ENCODE measurements at regions not wholly inside any gene's neighbourhood (a gene's known extent, or its start where the extent isn't known, plus 50 kb on each side); places are given as distances from the start of the nearest gene placed in this dataset.

DNA sequence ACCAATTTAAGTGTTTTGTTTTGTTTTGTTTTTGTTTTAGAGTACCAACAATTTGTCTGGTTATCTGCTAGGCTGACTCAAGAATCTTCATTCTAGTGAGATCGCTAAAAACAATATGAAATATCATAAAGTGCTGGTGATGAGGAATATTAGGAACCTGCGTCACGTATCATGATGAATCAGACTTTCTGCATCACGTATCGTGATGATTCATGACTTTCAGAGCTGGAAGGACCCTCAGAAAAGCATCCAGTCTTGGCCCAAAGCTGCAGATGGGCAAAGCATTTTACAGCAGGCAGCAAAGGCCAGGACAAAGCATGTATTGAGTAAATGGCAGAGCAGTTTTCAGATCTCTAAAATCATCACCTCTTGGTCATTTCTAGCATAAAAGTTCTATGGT is 278.0 kb upstream of the BOD1L1 start:
- H3K27me3 ChIP-seq (ENCODE audit: control insufficient read depth, insufficient read depth, low read length), result no peaks in the 10 kb centered on the region
- peak overlapping the region; percentile 12 for H3K27ac ChIP-seq
- no peak overlapping the region for H3K4me3 ChIP-seq (ENCODE audit: low read depth, low read length)
- no peaks in the 10 kb centered on the region for H3K36me3 ChIP-seq (ENCODE audit: control insufficient read depth, insufficient read depth, low read length)
- H3K4me1 ChIP-seq, result peaks cover 9% of the 10 kb centered on the region
- no peaks in the 10 kb centered on the region for H3K9me3 ChIP-seq (ENCODE audit: control insufficient read depth, low read length)
- H3K79me2 ChIP-seq, result peaks cover 9% of the 10 kb centered on the region
- no peak overlapping the region for H3K9ac ChIP-seq
- no peak overlapping the region for H3K4me2 ChIP-seq (ENCODE audit: low read length)
- no peak for TF ChIP-seq CTCF (IDR thresholded peaks at IDR 0.05)
- H2AFZ ChIP-seq, result no peak overlapping the region

- no peaks in the 10 kb centered on the region for H3K27me3 ChIP-seq (ENCODE audit: control insufficient read depth, insufficient read depth, low read length)
- H3K4me3 ChIP-seq (ENCODE audit: low read depth, low read length), result no peak overlapping the region
- no peaks in the 10 kb centered on the region for H3K9me3 ChIP-seq (ENCODE audit: control insufficient read depth, low read length)
- peaks cover 13% of the 10 kb centered on the region for H3K4me1 ChIP-seq
- no peak for TF ChIP-seq CTCF (IDR thresholded peaks at IDR 0.05)
- H3K27ac ChIP-seq, result peak overlapping the region; percentile 25
- no peaks in the 10 kb centered on the region for H3K36me3 ChIP-seq (ENCODE audit: control insufficient read depth, insufficient read depth, low read length)
- H2AFZ ChIP-seq, result no peak overlapping the region
- no peak overlapping the region for H3K4me2 ChIP-seq (ENCODE audit: low read length)
- H3K79me2 ChIP-seq, result peaks cover 9% of the 10 kb centered on the region
- H3K9ac ChIP-seq, result no peak overlapping the region
Measured at GRCh38 chr4:13906727-13907126, 279.2 kb upstream of the BOD1L1 start.

DNA sequence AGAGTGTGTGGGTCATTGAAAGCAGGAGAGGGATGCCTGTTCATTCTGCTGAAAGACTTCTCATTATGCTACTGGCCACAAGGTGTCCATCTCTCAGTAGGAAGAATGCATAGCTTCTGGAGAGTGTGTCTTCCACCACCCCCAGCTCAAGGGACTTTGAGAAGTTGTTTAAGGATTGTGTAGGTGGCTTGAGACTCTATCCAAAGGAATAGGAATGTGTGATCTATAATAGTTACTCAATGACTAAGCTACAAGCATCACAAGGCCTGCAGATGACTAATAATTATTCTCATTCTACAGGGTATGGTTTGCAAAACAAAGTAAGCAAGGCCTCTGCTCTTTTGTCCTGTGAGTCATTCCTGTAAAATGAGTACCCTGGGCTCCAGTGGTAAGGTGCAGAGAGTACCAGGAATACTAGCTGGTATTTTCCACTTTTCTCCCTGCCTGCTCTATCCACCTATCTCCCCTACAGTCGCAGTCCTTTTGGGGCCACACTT is 279.8 kb upstream of the BOD1L1 start:
- H3K4me3 ChIP-seq (ENCODE audit: low read depth, low read length), result no peak overlapping the region
- H3K9ac ChIP-seq, result no peak overlapping the region
- H3K4me2 ChIP-seq (ENCODE audit: low read length), result no peak overlapping the region
- H3K79me2 ChIP-seq, result peaks cover 9% of the 10 kb centered on the region
- H3K27ac ChIP-seq, result peak overlapping the region; percentile 39
- no peak overlapping the region for H2AFZ ChIP-seq
- no peaks in the 10 kb centered on the region for H3K9me3 ChIP-seq (ENCODE audit: control insufficient read depth, low read length)
- H3K36me3 ChIP-seq (ENCODE audit: control insufficient read depth, insufficient read depth, low read length), result no peaks in the 10 kb centered on the region
- peaks cover 13% of the 10 kb centered on the region for H3K4me1 ChIP-seq
- no peak for TF ChIP-seq CTCF (IDR thresholded peaks at IDR 0.05)
- no peaks in the 10 kb centered on the region for H3K27me3 ChIP-seq (ENCODE audit: control insufficient read depth, insufficient read depth, low read length)

DNA sequence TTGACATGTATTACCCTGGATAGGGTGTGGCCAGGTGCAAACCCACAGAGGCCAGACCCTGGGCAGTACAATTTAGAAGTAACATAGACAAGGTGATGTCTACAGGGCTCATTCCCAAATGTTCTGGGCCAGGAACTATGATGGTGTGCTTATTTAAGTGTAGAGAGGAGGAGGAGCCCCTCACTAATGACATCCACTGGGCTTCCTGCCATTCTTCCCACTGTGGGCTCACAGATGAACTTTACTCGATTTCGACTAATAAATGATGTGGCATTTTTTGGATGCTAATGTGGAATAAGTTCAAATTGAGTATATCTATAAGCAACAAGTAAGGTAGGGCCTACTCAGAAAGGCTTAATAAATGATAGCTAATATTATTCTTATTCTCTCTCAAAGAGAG is 280.9 kb upstream of the BOD1L1 start:
- no peak overlapping the region for H2AFZ ChIP-seq
- no peaks in the 10 kb centered on the region for H3K36me3 ChIP-seq (ENCODE audit: control insufficient read depth, insufficient read depth, low read length)
- H3K4me2 ChIP-seq (ENCODE audit: low read length), result no peak overlapping the region
- peaks cover 13% of the 10 kb centered on the region for H3K4me1 ChIP-seq
- no peaks in the 10 kb centered on the region for H3K27me3 ChIP-seq (ENCODE audit: control insufficient read depth, insufficient read depth, low read length)
- no peak overlapping the region for H3K9ac ChIP-seq
- H3K27ac ChIP-seq, result no peak overlapping the region
- TF ChIP-seq CTCF (IDR thresholded peaks at IDR 0.05), result no peak
- no peaks in the 10 kb centered on the region for H3K9me3 ChIP-seq (ENCODE audit: control insufficient read depth, low read length)
- no peak overlapping the region for H3K4me3 ChIP-seq (ENCODE audit: low read depth, low read length)
- H3K79me2 ChIP-seq, result peaks cover 9% of the 10 kb centered on the region

DNA sequence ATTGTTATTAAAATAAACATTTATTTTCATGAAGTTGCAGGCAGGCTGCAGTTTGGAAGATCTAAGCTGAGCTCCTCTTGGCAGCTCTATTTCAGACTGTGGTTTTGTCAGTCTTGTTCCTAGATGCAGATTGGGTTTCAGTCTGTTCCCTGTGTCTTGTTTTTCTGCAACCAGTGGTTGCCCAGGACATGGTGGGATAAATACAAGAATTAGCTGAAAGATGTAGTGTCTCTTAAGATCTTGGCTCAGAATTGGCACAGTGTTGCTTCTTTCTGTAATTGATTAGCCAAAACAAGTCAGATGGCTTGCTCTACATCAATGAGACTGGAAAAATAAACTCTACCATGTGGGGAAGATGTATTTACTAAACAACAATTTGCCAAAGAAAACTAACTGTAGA is 283.0 kb upstream of the BOD1L1 start:
- no peak for TF ChIP-seq CTCF (IDR thresholded peaks at IDR 0.05)
- Histone ChIP-seq H3K4me2 (ENCODE audit: low read length) (no peak overlapping the region), H3K9me3 (ENCODE audit: control insufficient read depth, low read length) (no peaks in the 10 kb centered on the region), H3K9ac (no peak overlapping the region), H3K4me1 (peaks cover 7% of the 10 kb centered on the region), H3K27ac (no peak overlapping the region), H3K36me3 (ENCODE audit: control insufficient read depth, insufficient read depth, low read length) (no peaks in the 10 kb centered on the region), H3K4me3 (ENCODE audit: low read depth, low read length) (no peak overlapping the region), H3K27me3 (ENCODE audit: control insufficient read depth, insufficient read depth, low read length) (no peaks in the 10 kb centered on the region), H3K79me2 (peaks cover 9% of the 10 kb centered on the region), H2AFZ (no peak overlapping the region)
